ENCODE measurements at regions not wholly inside any gene's neighbourhood (a gene's known extent, or its start where the extent isn't known, plus 50 kb on each side); places are given as distances from the start of the nearest gene placed in this dataset.
"Not testable (repeated sequence)": the region's sequence is repeated elsewhere in the genome, so short reads cannot be mapped to it uniquely, and the experiment has no call there.

DNA sequence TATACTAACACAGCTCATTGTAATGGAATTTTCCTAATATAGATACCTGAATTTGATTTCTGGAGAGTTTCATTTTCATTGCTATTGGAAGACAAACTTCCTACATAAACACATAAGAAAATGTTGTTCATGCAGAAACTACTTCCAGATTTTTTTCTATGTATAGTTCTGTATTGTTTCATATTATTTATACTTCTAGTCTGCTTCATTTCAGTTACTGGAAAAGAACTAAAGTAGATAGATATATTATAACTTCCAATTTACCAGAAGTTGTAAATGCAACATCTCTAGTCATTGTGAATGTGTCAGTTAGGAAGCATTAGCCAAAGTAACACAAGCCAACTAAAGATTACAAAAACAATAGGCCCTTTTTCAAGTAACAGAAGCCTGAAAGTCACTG lies 147.3 kb upstream of the ZNF385D start:
- DNase-seq: no peak

DNA sequence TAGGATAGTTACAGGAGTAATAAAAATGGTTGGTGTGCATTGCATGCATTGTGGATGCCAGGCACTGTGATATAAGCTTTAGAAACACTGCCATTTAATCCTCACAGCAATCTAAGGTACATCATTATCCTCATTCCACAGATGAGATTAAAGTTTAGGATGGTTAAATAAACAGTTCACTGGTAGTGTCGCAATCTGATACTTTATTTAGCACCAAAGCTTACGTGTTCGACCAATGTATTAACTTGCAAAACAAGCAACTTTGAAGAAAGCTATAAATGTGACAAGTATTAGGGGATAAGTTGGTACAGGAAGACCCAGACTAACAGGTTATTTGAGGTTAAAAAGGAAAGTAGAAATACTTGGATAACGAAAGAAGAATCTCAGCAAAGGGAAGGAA lies 150.5 kb upstream of the ZNF385D start:
- no peak for DNase-seq

DNA sequence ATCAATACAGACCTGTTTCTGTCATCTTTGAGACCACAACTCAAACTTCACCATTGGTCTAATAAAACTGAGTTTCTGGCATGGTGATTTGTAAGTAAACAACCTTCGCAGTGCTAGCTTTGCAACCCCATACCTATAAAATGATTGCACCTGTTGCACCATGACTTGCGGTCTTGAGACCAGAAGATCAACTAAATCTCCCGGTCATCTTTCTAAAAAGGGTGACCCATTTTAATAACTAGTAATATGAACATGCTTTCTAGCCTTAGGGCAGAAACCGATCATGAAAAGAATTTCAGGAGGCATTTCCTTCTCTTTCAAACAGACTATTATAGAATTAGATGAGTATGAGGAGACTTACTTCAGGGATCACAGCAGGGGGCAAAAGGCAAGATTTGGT lies 151.9 kb upstream of the ZNF385D start:
- DNase-seq: no peak

DNA sequence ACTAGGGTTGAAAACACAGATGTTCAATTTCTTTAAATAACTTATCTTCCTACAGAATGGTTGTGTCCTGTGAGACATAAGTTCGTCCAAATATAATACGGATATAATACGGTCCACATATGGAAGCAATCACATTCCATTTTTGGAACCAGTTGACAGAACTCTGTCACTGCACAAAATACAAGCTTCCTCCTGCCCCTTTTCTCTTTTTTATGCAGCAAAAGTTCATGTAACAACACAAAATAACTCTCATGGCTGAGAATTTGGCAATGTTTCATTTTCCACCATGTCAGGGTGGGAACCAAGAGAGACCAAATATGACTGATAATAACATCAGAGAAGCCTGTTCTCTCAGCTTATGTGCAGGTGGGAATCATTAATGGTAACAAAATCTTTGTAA lies 158.1 kb upstream of the ZNF385D start:
- DNase-seq: no peak

DNA sequence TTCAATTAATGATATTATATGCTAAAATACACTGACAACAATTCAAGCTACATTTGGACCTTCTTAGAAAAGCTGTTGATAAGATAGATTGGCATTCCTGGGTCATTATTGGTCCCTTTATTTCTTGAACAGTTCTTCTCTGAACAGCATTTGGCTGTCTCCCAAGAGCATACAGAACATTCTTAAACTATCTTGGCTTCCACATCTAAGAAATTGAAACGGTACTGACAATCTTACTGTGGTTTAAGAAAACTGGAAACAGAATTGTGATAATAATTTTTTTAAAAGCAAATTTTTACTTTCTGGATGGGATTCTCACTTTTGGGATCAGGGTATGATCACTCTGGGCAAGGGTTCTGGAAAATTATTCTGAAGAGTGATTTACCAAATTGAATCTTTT lies 161.7 kb upstream of the ZNF385D start:
- DNase-seq: no peak

DNA sequence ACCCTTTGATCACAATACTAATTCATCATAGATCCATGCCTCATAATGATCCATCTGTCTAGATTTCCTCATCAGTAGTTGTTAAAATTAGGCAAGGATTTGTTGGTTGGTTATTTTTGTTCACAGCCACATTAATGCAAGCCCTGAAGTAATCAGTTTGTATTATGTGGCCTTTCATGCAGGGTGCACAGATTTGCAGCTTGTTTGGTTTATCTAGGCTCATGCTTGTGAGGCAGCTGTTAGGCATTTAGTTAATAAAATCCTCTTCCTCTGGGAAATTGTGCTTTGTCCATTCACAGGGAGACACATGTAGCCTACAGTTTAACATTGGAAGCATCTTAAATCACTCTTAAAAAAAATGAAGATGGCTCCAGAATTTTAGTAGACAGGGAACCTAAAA lies 162.8 kb upstream of the ZNF385D start:
- DNase-seq: no peak

DNA sequence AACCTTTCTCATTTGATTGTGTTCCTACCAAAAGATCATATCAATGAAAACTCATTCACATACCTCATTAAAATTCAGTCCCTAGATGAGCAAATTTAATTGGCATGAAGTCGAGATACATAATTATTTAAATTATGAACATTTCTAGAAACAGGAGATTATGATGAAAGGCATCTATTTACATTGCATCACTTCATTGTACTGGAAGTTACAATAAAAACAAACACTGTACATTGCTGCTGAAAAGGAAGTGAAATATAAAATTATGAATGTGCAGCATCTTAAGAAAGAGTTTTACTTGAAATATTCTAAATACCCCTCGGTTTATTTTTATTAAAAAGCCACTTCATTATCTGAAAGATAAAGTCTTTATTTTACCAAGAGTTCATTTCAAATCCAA lies 163.4 kb upstream of the ZNF385D start:
- no peak for DNase-seq

DNA sequence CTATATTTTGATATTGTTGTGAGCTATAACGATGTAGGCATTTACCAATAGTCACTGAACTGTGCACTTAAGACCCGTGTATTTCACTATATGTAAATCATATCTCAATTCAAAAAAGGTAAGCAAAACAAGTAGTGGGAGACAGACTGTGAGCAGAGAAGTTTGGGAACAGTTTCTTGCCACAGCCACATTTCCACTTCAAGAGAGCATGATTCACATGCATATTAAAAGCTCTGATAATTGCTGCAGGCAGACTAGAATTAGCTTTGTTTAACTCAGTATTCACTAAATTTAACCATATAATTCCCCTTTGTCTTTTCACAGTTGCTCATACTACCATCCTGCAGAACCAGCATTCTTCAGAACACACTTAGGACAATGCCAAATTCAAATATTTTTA lies 168.4 kb upstream of the ZNF385D start:
- no peak for DNase-seq

DNA sequence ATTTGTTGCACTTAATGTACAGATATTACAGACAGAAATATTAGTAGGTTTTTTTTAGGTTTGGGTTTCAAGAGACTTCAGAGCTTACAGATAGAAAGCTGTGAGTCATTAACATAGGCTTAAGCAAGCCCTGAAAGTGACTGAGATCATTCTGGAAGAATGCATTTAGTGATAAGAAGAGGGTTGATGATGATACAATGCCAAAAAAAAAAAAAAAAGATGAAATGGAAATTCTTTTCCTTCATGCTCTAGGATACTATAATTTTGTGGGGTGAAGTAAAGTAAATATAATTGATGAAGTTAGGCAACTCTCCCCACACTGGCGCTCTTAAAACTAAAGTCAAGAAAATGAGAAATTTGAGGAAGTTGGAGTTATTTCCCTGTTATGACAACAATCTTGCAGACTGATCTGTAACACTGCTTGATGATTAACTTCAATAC lies 169.4 kb upstream of the ZNF385D start:
- no peak for DNase-seq

DNA sequence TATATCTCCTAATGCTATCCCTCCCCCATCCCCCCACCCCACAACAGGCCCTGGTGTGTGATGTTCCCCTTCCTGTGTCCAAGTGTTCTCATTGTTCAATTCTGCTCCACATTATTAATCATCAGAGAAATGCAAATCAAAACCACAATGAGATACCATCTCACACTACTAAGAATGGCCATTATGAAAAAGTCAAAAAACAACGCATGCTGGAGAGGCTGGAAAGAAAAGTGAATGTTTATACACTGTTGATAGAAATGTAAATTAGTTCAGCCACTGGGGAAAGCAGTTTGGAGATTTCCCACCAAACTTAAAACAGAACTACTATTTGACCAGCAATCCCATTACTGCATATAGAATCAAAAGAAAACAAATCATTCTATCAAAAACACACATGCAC lies 172.1 kb upstream of the ZNF385D start:
- DNase-seq: not testable (repeated sequence)

DNA sequence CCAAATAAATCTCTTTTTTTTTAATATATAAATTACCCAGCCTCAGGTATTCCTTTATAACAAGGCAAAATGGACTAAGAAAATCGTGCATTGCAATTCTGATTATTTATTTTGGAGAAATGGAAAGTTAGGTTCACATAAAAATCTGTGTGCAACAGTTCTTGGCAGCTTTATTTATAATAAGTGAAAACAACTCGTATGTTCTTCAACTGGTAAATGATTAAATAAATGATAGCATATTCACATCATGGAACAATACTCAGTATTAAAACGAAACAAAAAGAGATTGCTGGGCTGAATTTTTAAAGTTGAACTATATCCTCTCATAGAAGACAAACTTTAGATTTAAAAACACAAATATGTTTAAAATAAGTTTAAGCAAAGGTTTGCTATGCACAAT lies 176.3 kb upstream of the ZNF385D start:
- no peak for DNase-seq

DNA sequence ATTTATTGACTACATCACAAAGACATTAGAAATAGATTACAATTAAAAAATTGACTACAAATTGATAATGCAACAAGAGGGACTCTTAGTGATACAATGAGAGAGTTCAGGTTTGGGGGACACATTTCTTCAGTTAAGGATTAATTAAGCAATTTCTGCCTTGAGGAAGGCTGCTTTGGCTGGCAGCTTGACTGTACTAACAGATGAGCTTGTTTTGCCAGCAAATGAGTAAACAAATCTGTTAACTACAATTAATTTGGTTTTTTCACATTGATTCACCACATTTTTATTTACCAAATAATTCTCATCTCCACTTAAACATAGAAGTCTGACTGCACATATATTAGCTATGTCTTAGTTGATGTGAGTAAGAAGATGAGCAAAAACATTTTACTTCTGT lies 183.6 kb upstream of the ZNF385D start:
- no peak for DNase-seq

DNA sequence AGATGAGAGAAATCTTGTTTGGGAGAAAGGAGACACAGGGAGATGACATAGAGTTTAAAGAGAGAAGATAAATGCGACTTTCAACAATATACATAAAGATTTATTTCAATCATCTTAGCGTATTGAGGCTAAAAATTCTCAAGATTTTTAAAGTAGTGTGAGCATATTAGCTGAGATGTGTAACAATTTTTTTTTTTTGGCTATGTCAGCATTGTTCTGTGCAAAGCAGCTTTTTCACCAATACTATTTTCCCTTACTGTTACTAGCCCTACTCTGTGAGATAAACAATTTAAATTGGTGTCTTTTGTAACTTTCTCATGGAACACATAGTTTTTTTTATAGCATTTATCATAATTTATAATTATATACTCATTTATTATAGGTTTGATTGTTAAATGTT lies 185.2 kb upstream of the ZNF385D start:
- DNase-seq: no peak

DNA sequence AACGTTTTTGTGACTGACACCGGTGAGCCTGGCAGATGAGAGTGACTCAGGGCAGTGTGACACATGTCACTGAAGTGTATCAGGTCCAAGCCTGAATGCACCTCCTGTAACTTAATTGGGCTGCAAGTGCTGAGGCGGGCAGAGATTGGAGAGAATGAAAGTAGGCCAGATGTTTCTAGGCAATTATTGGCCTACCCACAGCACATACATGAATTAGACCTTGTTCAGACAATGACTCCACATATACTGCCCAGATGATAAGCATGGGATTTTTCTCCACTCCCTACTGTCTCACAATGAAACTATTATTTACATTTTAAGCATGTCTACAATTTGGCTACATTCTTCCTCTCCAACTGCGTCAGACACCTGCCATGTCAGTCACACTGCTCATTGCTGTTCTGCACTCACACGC lies 187.3 kb upstream of the ZNF385D start:
- no peak for DNase-seq

DNA sequence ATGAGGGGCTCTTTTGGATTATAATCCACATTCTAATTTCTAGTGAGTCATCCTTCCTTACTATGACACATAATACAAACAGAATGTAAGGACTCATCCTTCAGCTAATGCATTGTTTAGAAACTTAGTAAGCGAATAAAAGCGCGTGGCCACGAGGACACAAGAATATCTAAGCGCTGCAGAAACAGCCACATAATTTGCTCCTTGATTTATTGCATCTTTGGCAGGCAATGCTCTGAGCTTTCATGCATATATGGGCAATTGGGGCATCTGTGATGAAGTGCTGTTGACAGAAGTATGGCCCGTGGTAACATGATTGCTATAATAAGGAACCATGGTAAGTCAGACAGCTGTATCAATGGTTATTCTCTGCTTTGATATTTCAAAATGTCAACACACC lies 191.3 kb upstream of the ZNF385D start:
- DNase-seq: no peak

DNA sequence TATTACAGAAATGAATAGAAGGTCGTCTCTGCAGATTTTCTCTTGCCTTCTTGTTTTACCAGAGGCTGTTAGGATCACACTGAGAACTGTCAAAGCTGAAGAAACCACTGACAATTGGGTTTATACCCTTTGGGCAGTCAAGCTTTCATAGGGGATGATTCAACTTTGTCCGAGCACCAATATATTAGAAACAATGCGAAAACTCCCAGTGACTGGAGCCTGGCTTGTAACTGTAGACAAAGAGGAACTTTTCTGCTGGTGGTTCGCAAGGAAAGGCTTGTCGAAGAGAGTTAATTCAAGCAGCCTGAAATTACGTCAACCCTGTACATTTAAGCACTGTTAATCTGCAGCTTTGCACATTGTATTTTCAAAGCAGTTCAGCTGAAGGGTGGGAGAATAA lies 193.2 kb upstream of the ZNF385D start:
- no peak for DNase-seq

DNA sequence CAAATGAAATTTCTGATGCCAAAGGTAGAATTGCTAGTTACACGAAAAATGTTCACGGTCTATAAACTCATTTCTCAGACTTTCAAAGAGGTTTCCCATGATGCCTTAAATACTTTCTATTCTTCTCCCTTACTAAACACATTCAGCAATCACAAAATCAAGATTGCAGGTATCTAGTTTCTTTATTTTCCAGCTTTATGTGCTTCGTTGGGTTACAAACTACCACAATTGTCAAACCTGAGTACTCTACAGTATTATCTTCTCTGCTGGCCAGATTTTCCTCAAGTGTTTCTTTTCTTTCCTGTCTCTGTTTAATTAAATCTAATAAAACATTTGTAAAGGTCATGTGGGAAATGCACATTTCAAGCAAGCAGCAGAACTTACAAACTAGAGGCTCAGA lies 201.8 kb upstream of the ZNF385D start:
- no peak for DNase-seq

DNA sequence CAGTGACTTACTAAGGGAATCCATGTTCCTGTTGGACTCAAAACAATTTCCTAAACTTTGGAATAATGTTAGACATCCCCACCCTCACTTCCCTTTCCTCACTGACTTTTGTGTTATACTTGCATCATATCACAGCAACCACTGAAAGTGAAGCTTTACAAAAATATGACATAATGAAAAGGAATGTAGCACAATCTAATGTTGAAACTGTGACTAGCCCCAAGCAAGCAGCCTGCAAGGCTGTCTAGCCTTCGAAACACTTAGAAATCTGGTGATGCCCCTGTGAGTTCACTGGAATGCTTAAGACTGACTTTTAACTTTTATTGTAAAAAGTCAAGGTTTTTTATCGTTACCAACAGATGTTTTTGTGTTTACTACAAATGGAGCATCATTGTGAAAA lies 203.7 kb upstream of the ZNF385D start:
- DNase-seq: no peak

DNA sequence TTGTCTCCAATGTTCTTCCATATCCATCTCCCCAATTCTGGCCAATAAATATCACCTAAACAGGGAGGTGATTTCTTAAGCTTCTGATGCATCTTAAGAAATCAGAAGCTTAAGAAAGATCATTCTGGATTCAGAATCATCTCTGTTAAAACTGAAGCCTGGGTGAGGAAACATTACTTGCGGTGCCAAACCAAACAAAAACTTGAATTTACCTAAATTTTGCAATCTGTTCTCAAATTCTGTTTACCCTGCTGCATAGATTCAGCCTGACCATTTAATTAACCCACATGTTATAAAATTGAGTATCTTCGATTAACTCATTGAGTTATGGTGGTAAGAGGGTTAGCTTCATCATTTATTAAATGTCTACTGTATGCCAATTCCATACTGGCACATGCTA lies 204.4 kb upstream of the ZNF385D start:
- no peak for DNase-seq

DNA sequence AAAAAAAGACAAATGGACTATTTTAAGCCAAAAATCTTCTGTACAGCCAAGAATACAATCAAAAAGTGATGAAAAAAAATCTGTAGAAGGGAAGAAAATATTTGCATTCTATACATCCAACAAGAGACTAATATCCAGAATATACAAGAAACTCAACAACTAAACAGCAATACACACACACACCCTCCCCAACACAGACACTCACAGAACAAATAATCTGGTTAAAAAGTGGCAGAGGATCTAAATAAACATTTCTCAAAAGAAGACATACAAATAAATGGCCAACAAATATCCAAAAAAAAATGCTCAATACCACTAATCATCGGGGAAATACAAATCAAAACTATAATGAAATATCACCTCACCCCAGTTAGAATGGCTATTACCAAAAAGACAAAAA lies 209.0 kb upstream of the ZNF385D start:
- no peak for DNase-seq

DNA sequence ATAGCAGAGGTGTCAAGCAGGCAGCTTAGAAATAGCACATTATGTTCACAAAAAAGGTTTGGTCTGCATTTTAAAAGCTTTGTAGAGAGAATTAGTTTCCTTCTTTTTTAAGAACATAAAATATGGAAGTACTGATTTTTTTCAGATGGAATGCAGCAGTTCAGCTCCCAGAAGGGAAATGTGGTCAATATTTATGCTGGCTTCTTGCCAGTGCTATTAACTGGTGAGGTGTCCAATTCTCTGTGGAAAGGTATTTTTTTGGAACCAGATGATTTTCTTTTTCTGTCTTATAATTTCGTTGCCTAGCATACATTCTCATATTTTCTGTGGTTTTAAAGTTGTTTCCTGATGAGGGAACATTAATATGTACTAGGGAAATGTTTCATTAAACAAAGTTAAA lies 211.4 kb upstream of the ZNF385D start:
- DNase-seq: no peak

DNA sequence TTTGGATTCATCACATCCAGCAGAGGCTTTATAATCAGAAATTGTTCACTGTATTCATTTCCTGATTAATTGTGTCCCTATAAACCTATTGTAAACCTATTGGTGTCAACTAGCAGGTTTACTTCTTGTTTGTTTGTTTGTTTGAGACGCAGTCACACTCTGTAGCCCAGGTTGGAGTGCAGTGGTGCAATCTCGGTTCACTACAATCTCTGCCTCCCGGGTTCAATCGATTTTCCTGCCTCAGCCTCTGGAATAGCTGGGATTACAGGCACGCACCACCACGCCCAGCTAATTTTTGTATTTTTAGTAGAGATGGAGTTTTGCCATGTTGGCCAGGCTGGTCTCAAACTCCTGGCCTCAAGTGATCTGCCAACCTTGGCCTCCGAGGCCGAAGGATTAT lies 215.4 kb upstream of the ZNF385D start:
- not testable (repeated sequence) for DNase-seq

DNA sequence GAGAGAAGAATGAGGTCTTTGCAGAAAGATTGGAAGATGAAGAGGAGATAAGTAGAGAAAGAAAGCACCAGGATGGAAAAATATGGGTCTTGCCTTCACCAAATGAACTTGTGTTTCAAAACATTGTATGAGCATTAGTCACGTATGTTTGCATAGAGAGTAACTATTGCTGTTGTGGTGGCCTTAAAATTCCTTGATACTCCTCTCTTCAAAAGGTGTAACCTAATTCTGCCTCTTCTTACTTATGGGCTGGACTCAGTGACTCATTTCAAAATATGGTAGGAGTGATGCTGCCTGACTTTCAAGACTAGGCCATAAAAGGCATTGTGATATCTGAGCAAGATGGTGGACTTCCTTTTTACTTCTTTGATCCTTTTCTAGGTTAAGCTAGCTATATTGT lies 228.7 kb upstream of the ZNF385D start:
- DNase-seq: no peak

DNA sequence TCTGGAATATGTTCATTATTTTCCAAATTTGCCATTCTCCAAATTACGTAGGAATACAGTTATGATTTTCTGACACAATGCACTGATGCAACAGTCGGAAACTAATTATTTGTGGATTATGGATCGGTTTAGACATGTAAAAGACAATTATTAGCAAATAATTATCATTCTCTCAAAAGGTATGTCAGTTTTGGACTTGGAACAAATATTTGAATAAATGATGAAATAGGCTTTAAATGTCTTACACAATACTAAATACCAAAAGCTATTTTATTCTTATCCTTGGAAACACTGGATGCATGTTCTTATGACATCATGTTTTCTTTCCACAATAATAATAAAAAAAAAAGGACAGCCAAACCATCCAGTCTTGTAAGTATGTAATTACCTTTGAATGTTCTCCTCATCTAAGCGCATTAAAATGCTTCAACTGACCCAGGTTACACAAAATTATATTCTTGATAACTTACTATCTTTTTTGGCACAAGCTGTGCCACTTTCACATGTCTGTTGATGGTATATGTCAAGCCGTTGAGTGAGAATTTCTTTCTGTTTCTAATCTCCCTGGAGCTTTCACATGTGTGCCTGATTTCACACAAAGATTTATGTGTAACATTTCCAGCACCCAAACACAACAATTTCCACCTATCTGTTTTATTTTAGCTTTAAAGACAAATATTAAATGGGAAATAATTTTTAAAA lies 238.5 kb upstream of the ZNF385D start:
- no peak for DNase-seq

DNA sequence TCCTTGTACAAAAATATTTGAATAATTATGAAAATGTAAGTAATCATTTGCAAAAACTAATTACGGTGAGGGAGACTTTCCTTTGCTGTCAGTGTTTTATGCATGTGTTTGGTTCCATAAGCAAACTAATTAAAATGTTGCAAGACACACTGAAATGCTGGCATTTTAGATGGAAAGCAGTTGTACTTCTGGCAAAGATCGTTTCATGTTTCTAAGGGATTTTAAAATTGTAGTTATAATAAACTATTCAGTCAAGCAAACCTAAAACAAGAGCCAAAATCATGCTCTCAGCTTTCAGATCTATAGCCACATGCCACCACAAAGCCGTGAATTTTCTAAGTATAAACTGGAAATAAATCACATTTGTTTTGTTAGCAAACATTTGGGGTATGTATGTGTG lies 240.1 kb upstream of the ZNF385D start:
- DNase-seq: no peak

All from activated gamma-delta T cell (primary cell).